ENCODE measurements at regions not wholly inside any gene's neighbourhood (a gene's known extent, or its start where the extent isn't known, plus 50 kb on each side); places are given as distances from the start of the nearest gene placed in this dataset.

- H3K4me1 ChIP-seq (ENCODE audit: insufficient read depth, low read length) = peaks cover 48% of the 10 kb centered on the region
- no TSS peak for BruUV-seq (replicated peaks)
- H3K4me3 ChIP-seq (replicated peaks in 1 of 3; ENCODE audit: insufficient read depth in 1 of 3, low read depth in 2 of 3, low read length in 3 of 3) = no peak overlapping the region
- H3K4me2 ChIP-seq (ENCODE audit: low read depth, low read length) = no peak overlapping the region
- in situ Hi-C loops (cut with HindIII; ENCODE audit: extremely low pct_ligation_motif_present, low pct_unique_long_range_greater_than_20kb) = no loop called here
- no peaks in the 10 kb centered on the region for H3K36me3 ChIP-seq (replicated peaks in 1 of 2; ENCODE audit: control insufficient read depth in 1 of 2, insufficient read depth in 2 of 2, low read length in 2 of 2)
- DNase-seq (ENCODE audit: low spot score) (no peak), FAIRE-seq (no peak), ATAC-seq (no peak)
- H2AFZ ChIP-seq (ENCODE audit: low read length) = no peak overlapping the region
- intact Hi-C loops (cut with micrococcal nuclease; ENCODE audit: unreplicated experiment) = no loop called here
- no peak overlapping the region for H3K27ac ChIP-seq (ENCODE audit: extremely low read length, insufficient read depth, low read length)
- TF ChIP-seq ZMAT5 (CRISPR knock-in tag; IDR thresholded peaks at IDR 0.05; ENCODE audit: borderline replicate concordance, low read depth) (no peak), NKX3-1 (CRISPR knock-in tag; IDR thresholded peaks at IDR 0.05) (no peak), PLRG1 (conservative IDR thresholded peaks at IDR 0.05) (no peak), KLF9 (CRISPR knock-in tag; IDR thresholded peaks at IDR 0.05; ENCODE audit: low read depth) (no peak), ZNF781 (CRISPR knock-in tag; IDR thresholded peaks at IDR 0.05; ENCODE audit: borderline replicate concordance, not compliant biosample characterization) (no peak), ARHGAP35 (CRISPR knock-in tag; IDR thresholded peaks at IDR 0.05; ENCODE audit: borderline replicate concordance) (no peak), ZNF235 (CRISPR knock-in tag; IDR thresholded peaks at IDR 0.05; ENCODE audit: borderline replicate concordance) (no peak), ARID2 (CRISPR knock-in tag; IDR thresholded peaks at IDR 0.05; ENCODE audit: borderline replicate concordance) (no peak), ZNF674 (CRISPR knock-in tag; IDR thresholded peaks at IDR 0.05; ENCODE audit: low read depth) (no peak), SNRNP70 (IDR thresholded peaks at IDR 0.05; ENCODE audit: low read depth, low read length) (no peak), FOSL2 (CRISPR knock-in tag; IDR thresholded peaks at IDR 0.05) (no peak), ZNF740 (CRISPR knock-in tag; IDR thresholded peaks at IDR 0.05) (no peak), ZNF704 (CRISPR knock-in tag; IDR thresholded peaks at IDR 0.05; ENCODE audit: borderline replicate concordance) (no peak), MIER3 (CRISPR knock-in tag; IDR thresholded peaks at IDR 0.05; ENCODE audit: borderline replicate concordance) (no peak)
- H3K27me3 ChIP-seq (ENCODE audit: control insufficient read depth in 1 of 2, insufficient read depth in 2 of 2, low read length in 2 of 2) = no peaks in the 10 kb centered on the region
- H3K9ac ChIP-seq (ENCODE audit: insufficient read depth, low read depth, low read length) = no peak overlapping the region
- ChIA-PET POLR2A (no interaction called here), CTCF (ENCODE audit: low intra/inter-chr PET ratio, low total read pairs) (no interaction called here)
- H3K79me2 ChIP-seq (ENCODE audit: insufficient read depth, low read length) = no peaks in the 10 kb centered on the region
- 99% methylated on average over 4 of the region's 4 CpGs for WGBS (ENCODE audit: low lambda C conversion rate)
- H4K20me1 ChIP-seq (ENCODE audit: insufficient read depth, low read length) = no peaks in the 10 kb centered on the region
- no peaks in the 10 kb centered on the region for H3K9me3 ChIP-seq (ENCODE audit: low read length)
Observed at GRCh38 chr15:96186105-96186504, 144.4 kb upstream of the NR2F2 start.
